Endothelial cell of umbilical vein (primary cell): ENCODE measurements at regions not wholly inside any gene's neighbourhood (a gene's known extent, or its start where the extent isn't known, plus 50 kb on each side); places are given as distances from the start of the nearest gene placed in this dataset.

Source experiments
- CTCF ChIP-seq, 2 donors: IDR thresholded peaks; 1 replicate in 1 of 2; 2 replicates in 1 of 2; pipeline ENCODE4 v1.5.1; 2011; ENCODE audit warnings: low read length in 2 of 2, mild to moderate bottlenecking in 2 of 2, moderate library complexity in 2 of 2, control low read depth in 1 of 2, inconsistent platforms in 1 of 2, low read depth in 1 of 2; ENCODE audit not compliant: insufficient read depth in 1 of 2; ENCODE audit errors: extremely low read depth in 1 of 2
- EZH2 ChIP-seq: IDR thresholded peaks from 2 replicates; pipeline ENCODE4 v1.6.1; 2012; ENCODE audit warnings: borderline replicate concordance, low read depth, mild to moderate bottlenecking, moderate library complexity, low read length, inconsistent platforms; ENCODE audit not compliant: severe bottlenecking
- FOS ChIP-seq: IDR thresholded peaks from 2 replicates; pipeline ENCODE4 v1.6.1; 2011; ENCODE audit warnings: mild to moderate bottlenecking, low read length, moderate library complexity, borderline replicate concordance; ENCODE audit not compliant: insufficient read depth
- GATA2 ChIP-seq: IDR thresholded peaks from 2 replicates; pipeline ENCODE4 v1.7.0; 2011; ENCODE audit warnings: low read depth, mild to moderate bottlenecking, moderate library complexity, mixed read lengths, low read length; ENCODE audit not compliant: insufficient read length, insufficient read depth
- JUN ChIP-seq: IDR thresholded peaks from 2 replicates; pipeline ENCODE4 v1.6.1; 2011; ENCODE audit warnings: borderline replicate concordance, low read depth; ENCODE audit not compliant: insufficient read length, insufficient read depth
- MAX ChIP-seq: IDR thresholded peaks from 2 replicates; pipeline ENCODE4 v1.6.1; 2011; ENCODE audit not compliant: insufficient read depth, insufficient read length
- MYC ChIP-seq: IDR thresholded peaks from one replicate; pipeline ENCODE4 v1.6.1; 2011; ENCODE audit warnings: mild to moderate bottlenecking, low read depth, low read length
- POLR2A ChIP-seq: IDR thresholded peaks from 2 replicates; pipeline ENCODE4 v1.6.1; 2012; ENCODE audit warnings: low read depth, mild to moderate bottlenecking, control low read depth, low read length
- POLR2AphosphoS5 ChIP-seq: IDR thresholded peaks from 2 replicates; pipeline ENCODE4 v1.6.1; 2012; ENCODE audit warnings: low read depth, mild to moderate bottlenecking, control low read depth, low read length, moderate library complexity; ENCODE audit not compliant: insufficient read depth

- TF ChIP-seq CTCF (IDR thresholded peaks at IDR 0.05; ENCODE audit: extremely low read depth in 1 of 2, insufficient read depth in 1 of 2, low read depth in 1 of 2, low read length in 2 of 2) = no peak
- no peak for TF ChIP-seq POLR2A
- no peak for TF ChIP-seq EZH2
- TF ChIP-seq FOS = no peak
- TF ChIP-seq MAX = no peak
- TF ChIP-seq POLR2AphosphoS5 = no peak
- no peak for TF ChIP-seq MYC
- no peak for TF ChIP-seq JUN
- TF ChIP-seq GATA2 = no peak
Measured at GRCh38 chr6:140993515-140993914, 1139.2 kb upstream of the GJE1 start.
